Activated T-cell treated with anti-CD3 and anti-CD28 coated beads, Interleukin-2, amount 50 U/mL, for 24 hours (primary cell): ENCODE measurements at regions not wholly inside any gene's neighbourhood (a gene's known extent, or its start where the extent isn't known, plus 50 kb on each side); places are given as distances from the start of the nearest gene placed in this dataset.
A peak's percentile ranks its signal among the peaks of the same experiment; 100 is the strongest.

Experiments
- DNase-seq: peaks from one replicate; pipeline ENCODE4 v3.0.0-alpha.2; 2020
- H3K27ac Mint-ChIP-seq: 2 replicates; pipeline ENCODE4 v1.8.0; 2020; ENCODE audit warnings: mild to moderate bottlenecking, mixed read lengths
- H3K27me3 Mint-ChIP-seq: 2 replicates; pipeline ENCODE4 v1.8.0; 2020; ENCODE audit warnings: mixed read lengths
- H3K36me3 Mint-ChIP-seq: 2 replicates; pipeline ENCODE4 v1.8.0; 2020; ENCODE audit warnings: low read depth, mixed read lengths
- H3K4me1 Mint-ChIP-seq: 2 replicates; pipeline ENCODE4 v1.8.0; 2020; ENCODE audit warnings: low read depth, mixed read lengths
- H3K4me3 Mint-ChIP-seq: 2 replicates; pipeline ENCODE4 v1.8.0; 2020; ENCODE audit warnings: mild to moderate bottlenecking, moderate library complexity, mixed read lengths
- H3K9me3 Mint-ChIP-seq: 2 replicates; pipeline ENCODE4 v1.8.0; 2020; ENCODE audit warnings: mixed read lengths

- no peak for DNase-seq
- Mint-ChIP-seq H3K4me3 (no peak overlapping the region), H3K27me3 (no peaks in the 10 kb centered on the region), H3K9me3 (no peaks in the 10 kb centered on the region), H3K4me1 (no peaks in the 10 kb centered on the region), H3K27ac (no peak overlapping the region), H3K36me3 (no peaks in the 10 kb centered on the region)
Observed at GRCh38 chr12:62075870-62076269, 184.3 kb upstream of the USP15 start.

GRCh38 chr12:62078020-62078419 lies 182.2 kb upstream of the USP15 start:
- H3K27me3 Mint-ChIP-seq = no peaks in the 10 kb centered on the region
- H3K9me3 Mint-ChIP-seq = no peaks in the 10 kb centered on the region
- DNase-seq = no peak
- no peaks in the 10 kb centered on the region for H3K4me1 Mint-ChIP-seq
- H3K4me3 Mint-ChIP-seq = no peak overlapping the region
- H3K36me3 Mint-ChIP-seq = no peaks in the 10 kb centered on the region
- H3K27ac Mint-ChIP-seq = no peak overlapping the region

- H3K9me3 Mint-ChIP-seq = no peaks in the 10 kb centered on the region
- H3K4me3 Mint-ChIP-seq = no peak overlapping the region
Observed at GRCh38 chr12:62082448-62082847, 177.8 kb upstream of the USP15 start.

GRCh38 chr12:62098132-62098531 lies 162.1 kb upstream of the USP15 start:
- Mint-ChIP-seq H3K27ac (no peak overlapping the region), H3K36me3 (no peaks in the 10 kb centered on the region), H3K9me3 (no peaks in the 10 kb centered on the region), H3K4me3 (no peak overlapping the region), H3K4me1 (no peaks in the 10 kb centered on the region), H3K27me3 (peaks cover 2% of the 10 kb centered on the region)
- DNase-seq = no peak

More at GRCh38 chr12:62082448-62082847, 177.8 kb upstream of the USP15 start:
- DNase-seq = no peak
- Mint-ChIP-seq H3K27me3 (no peaks in the 10 kb centered on the region), H3K27ac (no peak overlapping the region), H3K36me3 (no peaks in the 10 kb centered on the region), H3K4me1 (no peaks in the 10 kb centered on the region)

GRCh38 chr12:62103748-62104147 lies 156.5 kb upstream of the USP15 start:
- Mint-ChIP-seq H3K4me3 (no peak overlapping the region), H3K4me1 (no peaks in the 10 kb centered on the region), H3K9me3 (no peaks in the 10 kb centered on the region), H3K27ac (no peak overlapping the region), H3K27me3 (peaks cover 4% of the 10 kb centered on the region), H3K36me3 (no peaks in the 10 kb centered on the region)
- DNase-seq = no peak

GRCh38 chr12:62106547-62107185 lies 153.5 kb upstream of the USP15 start:
- no peaks in the 10 kb centered on the region for H3K36me3 Mint-ChIP-seq
- DNase-seq = no peak
- no peaks in the 10 kb centered on the region for H3K4me1 Mint-ChIP-seq
- H3K4me3 Mint-ChIP-seq = no peak overlapping the region
- no peaks in the 10 kb centered on the region for H3K9me3 Mint-ChIP-seq
- no peak overlapping the region for H3K27ac Mint-ChIP-seq
- H3K27me3 Mint-ChIP-seq = peaks cover 4% of the 10 kb centered on the region

GRCh38 chr12:62113366-62114011 lies 146.7 kb upstream of the USP15 start:
- H3K9me3 Mint-ChIP-seq = peaks cover 2% of the 10 kb centered on the region
- H3K27me3 Mint-ChIP-seq = peaks cover 11% of the 10 kb centered on the region
- H3K4me3 Mint-ChIP-seq = no peak overlapping the region
- H3K27ac Mint-ChIP-seq = no peak overlapping the region
- H3K4me1 Mint-ChIP-seq = no peaks in the 10 kb centered on the region
- no peaks in the 10 kb centered on the region for H3K36me3 Mint-ChIP-seq
- no peak for DNase-seq

- H3K27me3 Mint-ChIP-seq = peaks cover 11% of the 10 kb centered on the region
- no peak overlapping the region for H3K4me3 Mint-ChIP-seq
- no peaks in the 10 kb centered on the region for H3K4me1 Mint-ChIP-seq
- no peaks in the 10 kb centered on the region for H3K36me3 Mint-ChIP-seq
- no peak overlapping the region for H3K27ac Mint-ChIP-seq
- DNase-seq = no peak
- H3K9me3 Mint-ChIP-seq = peaks cover 2% of the 10 kb centered on the region
Observed at GRCh38 chr12:62116986-62117385, 143.2 kb upstream of the USP15 start.

GRCh38 chr12:62123721-62124203 lies 136.4 kb upstream of the USP15 start:
- peak; percentile 32 for DNase-seq
- Mint-ChIP-seq H3K4me1 (peaks cover 3% of the 10 kb centered on the region), H3K27me3 (no peaks in the 10 kb centered on the region), H3K36me3 (no peaks in the 10 kb centered on the region), H3K9me3 (no peaks in the 10 kb centered on the region), H3K4me3 (no peak overlapping the region), H3K27ac (no peak overlapping the region)

- no peaks in the 10 kb centered on the region for H3K36me3 Mint-ChIP-seq
Observed at GRCh38 chr12:62127516-62127915, 132.7 kb upstream of the USP15 start.

GRCh38 chr12:62128175-62128975 lies 131.8 kb upstream of the USP15 start:
- DNase-seq = no peak
- no peak overlapping the region for H3K27ac Mint-ChIP-seq
- H3K27me3 Mint-ChIP-seq = no peaks in the 10 kb centered on the region
- no peak overlapping the region for H3K4me3 Mint-ChIP-seq
- peaks cover 3% of the 10 kb centered on the region for H3K4me1 Mint-ChIP-seq
- H3K36me3 Mint-ChIP-seq = no peaks in the 10 kb centered on the region
- H3K9me3 Mint-ChIP-seq = no peaks in the 10 kb centered on the region

More at GRCh38 chr12:62127516-62127915, 132.7 kb upstream of the USP15 start:
- no peak for DNase-seq
- H3K27ac Mint-ChIP-seq = no peak overlapping the region
- no peaks in the 10 kb centered on the region for H3K9me3 Mint-ChIP-seq
- no peaks in the 10 kb centered on the region for H3K27me3 Mint-ChIP-seq
- H3K4me3 Mint-ChIP-seq = no peak overlapping the region
- H3K4me1 Mint-ChIP-seq = peaks cover 3% of the 10 kb centered on the region

GRCh38 chr12:62129291-62129690 lies 130.9 kb upstream of the USP15 start:
- DNase-seq = no peak
- no peaks in the 10 kb centered on the region for H3K9me3 Mint-ChIP-seq
- no peaks in the 10 kb centered on the region for H3K36me3 Mint-ChIP-seq
- H3K4me1 Mint-ChIP-seq = no peaks in the 10 kb centered on the region
- H3K4me3 Mint-ChIP-seq = no peak overlapping the region
- H3K27me3 Mint-ChIP-seq = no peaks in the 10 kb centered on the region
- no peak overlapping the region for H3K27ac Mint-ChIP-seq

- no peaks in the 10 kb centered on the region for H3K36me3 Mint-ChIP-seq
- no peaks in the 10 kb centered on the region for H3K9me3 Mint-ChIP-seq
- no peak overlapping the region for H3K4me3 Mint-ChIP-seq
- no peaks in the 10 kb centered on the region for H3K4me1 Mint-ChIP-seq
- no peaks in the 10 kb centered on the region for H3K27me3 Mint-ChIP-seq
- no peak for DNase-seq
- no peak overlapping the region for H3K27ac Mint-ChIP-seq
Observed at GRCh38 chr12:62130402-62130801, 129.8 kb upstream of the USP15 start.

- Mint-ChIP-seq H3K4me1 (no peaks in the 10 kb centered on the region), H3K9me3 (no peaks in the 10 kb centered on the region), H3K36me3 (no peaks in the 10 kb centered on the region), H3K4me3 (no peak overlapping the region), H3K27me3 (no peaks in the 10 kb centered on the region), H3K27ac (no peak overlapping the region)
- no peak for DNase-seq
Observed at GRCh38 chr12:62130834-62131552, 129.2 kb upstream of the USP15 start.
